C4-2B (cell line): ENCODE measurements at regions not wholly inside any gene's neighbourhood (a gene's known extent, or its start where the extent isn't known, plus 50 kb on each side); places are given as distances from the start of the nearest gene placed in this dataset.

Experiments
- ZFX ChIP-seq: fragments of 450-650 bp; IDR thresholded peaks from 2 replicates; pipeline ENCODE4 v1.6.1; 2017
- TF ChIP-seq, protein P1 (sequence below): fragments of 450-650 bp; conservative IDR thresholded peaks from 2 replicates; pipeline ENCODE4 v1.5.1; 2017; ENCODE audit warnings: mild to moderate bottlenecking

DNA sequence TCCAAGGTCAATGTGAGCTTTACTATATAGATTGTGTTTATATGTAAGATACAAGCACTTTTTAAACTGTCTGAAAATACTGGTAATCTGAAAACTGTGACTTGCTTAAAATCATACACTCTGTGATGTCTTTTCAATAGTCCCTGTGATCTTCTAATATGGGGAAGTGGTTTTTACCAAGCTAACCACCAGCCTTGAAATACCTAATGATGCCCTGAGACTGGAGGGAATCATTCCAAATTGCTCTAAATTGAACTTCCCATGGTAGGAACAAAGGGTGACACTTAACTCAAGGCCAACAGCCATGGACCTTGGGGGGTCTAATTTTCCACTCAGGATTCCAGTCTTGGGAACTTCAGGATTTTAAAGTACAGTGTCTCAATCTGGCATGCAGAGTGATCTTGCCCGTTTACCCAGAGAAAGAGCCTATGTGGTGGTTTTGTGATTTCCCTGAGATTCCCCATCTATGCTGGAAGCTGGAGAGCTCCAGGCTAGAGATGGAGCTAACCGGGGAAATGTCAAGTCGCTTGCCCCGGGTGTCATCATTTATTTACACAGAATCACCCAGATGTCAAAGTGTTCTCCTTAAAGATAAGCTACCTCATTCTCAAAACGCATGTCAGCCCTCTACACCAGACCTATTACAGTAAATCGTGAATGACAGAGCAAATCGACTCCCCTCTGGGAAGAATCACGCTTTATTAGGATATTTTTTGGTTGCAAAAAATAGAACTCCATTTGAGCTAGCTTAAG is 198.5 kb downstream of the SP3 start:
- TF ChIP-seq, protein P1, sequence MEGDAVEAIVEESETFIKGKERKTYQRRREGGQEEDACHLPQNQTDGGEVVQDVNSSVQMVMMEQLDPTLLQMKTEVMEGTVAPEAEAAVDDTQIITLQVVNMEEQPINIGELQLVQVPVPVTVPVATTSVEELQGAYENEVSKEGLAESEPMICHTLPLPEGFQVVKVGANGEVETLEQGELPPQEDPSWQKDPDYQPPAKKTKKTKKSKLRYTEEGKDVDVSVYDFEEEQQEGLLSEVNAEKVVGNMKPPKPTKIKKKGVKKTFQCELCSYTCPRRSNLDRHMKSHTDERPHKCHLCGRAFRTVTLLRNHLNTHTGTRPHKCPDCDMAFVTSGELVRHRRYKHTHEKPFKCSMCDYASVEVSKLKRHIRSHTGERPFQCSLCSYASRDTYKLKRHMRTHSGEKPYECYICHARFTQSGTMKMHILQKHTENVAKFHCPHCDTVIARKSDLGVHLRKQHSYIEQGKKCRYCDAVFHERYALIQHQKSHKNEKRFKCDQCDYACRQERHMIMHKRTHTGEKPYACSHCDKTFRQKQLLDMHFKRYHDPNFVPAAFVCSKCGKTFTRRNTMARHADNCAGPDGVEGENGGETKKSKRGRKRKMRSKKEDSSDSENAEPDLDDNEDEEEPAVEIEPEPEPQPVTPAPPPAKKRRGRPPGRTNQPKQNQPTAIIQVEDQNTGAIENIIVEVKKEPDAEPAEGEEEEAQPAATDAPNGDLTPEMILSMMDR = no peak
- TF ChIP-seq ZFX = no peak
